Spleen (tissue), 11 donors: ENCODE measurements at regions not wholly inside any gene's neighbourhood (a gene's known extent, or its start where the extent isn't known, plus 50 kb on each side); places are given as distances from the start of the nearest gene placed in this dataset.
"Not testable (repeated sequence)": the region's sequence is repeated elsewhere in the genome, so short reads cannot be mapped to it uniquely, and the experiment has no call there.

Experiments used
- DNase-seq: peaks from one replicate; pipeline ENCODE4 v3.0.0-alpha.2; 2020
- H3K27ac ChIP-seq, 8 donors: fragments of 200-600 bp; sonication (generic) in 7 of 8; 1 replicate in 4 of 8; 2 replicates in 4 of 8; pipeline versions ENCODE4 v1.5.0 to v1.8.0; 2016 to 2021; ENCODE audit warnings: inconsistent platforms in 4 of 8, mild to moderate bottlenecking in 4 of 8, moderate library complexity in 1 of 8
- H3K27me3 ChIP-seq, 7 donors: fragments of 200-600 bp; sonication (generic) in 6 of 7; replicated peaks in 1 of 7; 1 replicate in 4 of 7; 2 replicates in 3 of 7; pipeline versions ENCODE4 v1.5.0 to v1.8.0; 2016 to 2021; ENCODE audit warnings: inconsistent platforms in 3 of 7, mild to moderate bottlenecking in 1 of 7
- H3K36me3 ChIP-seq, 6 donors: fragments of 200-600 bp; sonication (generic) in 5 of 6; 1 replicate in 4 of 6; 2 replicates in 2 of 6; pipeline versions ENCODE4 v1.5.0 to v1.8.0; 2016 to 2021; ENCODE audit warnings: inconsistent platforms in 2 of 6
- H3K4me1 ChIP-seq, 6 donors: fragments of 200-600 bp; sonication (generic) in 5 of 6; 1 replicate in 3 of 6; 2 replicates in 3 of 6; pipeline versions ENCODE4 v1.5.0 to v1.8.0; 2016 to 2021; ENCODE audit warnings: inconsistent platforms in 3 of 6
- H3K4me3 ChIP-seq, 8 donors: fragments of 200-600 bp; sonication (generic) in 7 of 8; 1 replicate in 4 of 8; 2 replicates in 4 of 8; pipeline versions ENCODE4 v1.5.0 to v1.8.0; 2016 to 2021; ENCODE audit warnings: inconsistent platforms in 4 of 8, mild to moderate bottlenecking in 4 of 8, moderate library complexity in 2 of 8
- H3K9me3 ChIP-seq, 8 donors: fragments of 200-600 bp; sonication (generic) in 7 of 8; 1 replicate in 4 of 8; 2 replicates in 4 of 8; pipeline versions ENCODE4 v1.5.0 to v1.8.0; 2016 to 2021; ENCODE audit warnings: inconsistent platforms in 4 of 8
- POLR2A ChIP-seq, 3 donors: fragments of 450-650 bp; IDR thresholded peaks; one replicate each; pipeline ENCODE4 v1.5.1; 2017; ENCODE audit warnings: antibody characterized with exemption in 3 of 3, mild to moderate bottlenecking in 1 of 3
- POLR2AphosphoS5 ChIP-seq, 3 donors: sonication (generic); formaldehyde crosslinking; IDR thresholded peaks; one replicate each; pipeline ENCODE4 v1.5.1; 2017; ENCODE audit warnings: antibody characterized with exemption in 3 of 3
- WGBS, 5 donors: extraction: QIAGEN DNeasy Blood & Tissue Kit in 3 of 5; methylation state at CpG; one replicate each; pipeline versions ENCODE4 v1.1.5 to v1.1.7; 2013 to 2018; 5-methylcytosine and 5-hydroxymethylcytosine counted together
- intact Hi-C: fragments of 100-400 bp; cut with DNase I; formaldehyde crosslinking; loops from one replicate; pipeline ENCODE4 v1.15.0; 2023; ENCODE audit warnings: low total_unique reads
- TF ChIP-seq, protein P1 (sequence below), 11 experiments: fragments of 200-600 bp in 7 of 11; fragments of 450-650 bp in 4 of 11; sonication (generic) in 4 of 11; IDR thresholded peaks in 8 of 11; conservative IDR thresholded peaks in 3 of 11; 1 replicate in 7 of 11; 2 replicates in 4 of 11; pipeline versions ENCODE4 v1.4.0 to v1.8.0; 2016 to 2021; ENCODE audit warnings: antibody characterized with exemption in 11 of 11, inconsistent platforms in 4 of 11, mild to moderate bottlenecking in 1 of 11
- donor health status: healthy with polysubstance abuse.
- donor health status: DM: no; HTN: no; CAD: no; lungs with moderate emphysema.
- donor health status: DM: no; HTN: no; CAD: no.
- donor health status: Bipolar disorder and iron deficiency.
- donor health status: healthy.
- donor health status: DM: no; HTN: no; CAD: no.
- donor health status: DM: yes; HTN: yes; CAD: no.

DNA sequence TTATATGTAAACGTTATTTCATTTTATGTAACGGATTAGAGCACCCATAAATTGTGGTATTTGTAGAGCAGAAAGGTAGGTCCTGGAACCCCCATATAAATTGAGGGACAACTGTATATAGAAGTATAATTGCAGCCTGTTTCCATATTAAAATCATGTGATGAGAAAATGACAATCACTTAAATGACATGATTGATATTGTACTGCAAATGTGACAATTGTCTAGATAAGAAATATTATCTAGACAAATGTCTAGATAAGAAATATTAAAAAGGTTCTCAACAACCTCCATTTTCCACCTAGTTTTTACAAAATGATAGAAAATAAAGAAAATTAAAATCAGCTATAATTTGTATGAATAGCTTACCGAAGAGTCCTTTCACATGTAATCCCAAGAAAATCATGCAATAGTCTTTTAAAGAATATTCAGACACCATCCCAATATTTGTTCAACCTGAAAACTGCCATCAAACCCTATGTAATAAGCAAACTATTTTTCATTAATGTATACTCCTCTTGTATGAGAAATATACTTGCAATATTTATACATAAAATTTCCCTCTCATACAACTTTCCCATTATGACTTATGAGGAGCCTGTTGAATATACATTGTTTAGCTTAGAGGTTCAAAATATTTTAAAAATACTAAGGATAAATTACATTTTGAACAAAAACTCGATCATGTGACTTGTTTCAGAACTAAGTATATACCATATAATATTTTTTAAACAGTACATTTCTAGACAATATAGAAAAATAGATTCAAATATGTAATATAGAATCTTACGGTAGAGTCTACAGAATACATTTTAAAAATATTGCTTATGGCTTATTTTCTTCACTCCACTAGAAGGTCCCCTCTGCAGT lies 153.2 kb downstream of the CRPPA start:
- 82 to 87% (median 84%) methylated on average over 5 of the region's 5 CpGs for WGBS, 5 donors
- DNase-seq = no peak
- intact Hi-C loops = no loop called here
- H3K27me3 ChIP-seq = no peaks in the 10 kb centered on the region
- no peaks in the 10 kb centered on the region for H3K36me3 ChIP-seq
- H3K4me1 ChIP-seq = no peaks in the 10 kb centered on the region
- H3K4me3 ChIP-seq = no peak overlapping the region
- no peak for TF ChIP-seq POLR2AphosphoS5 (IDR thresholded peaks at IDR 0.05)
- TF ChIP-seq POLR2A (IDR thresholded peaks at IDR 0.05) = no peak
- TF ChIP-seq, protein P1, sequence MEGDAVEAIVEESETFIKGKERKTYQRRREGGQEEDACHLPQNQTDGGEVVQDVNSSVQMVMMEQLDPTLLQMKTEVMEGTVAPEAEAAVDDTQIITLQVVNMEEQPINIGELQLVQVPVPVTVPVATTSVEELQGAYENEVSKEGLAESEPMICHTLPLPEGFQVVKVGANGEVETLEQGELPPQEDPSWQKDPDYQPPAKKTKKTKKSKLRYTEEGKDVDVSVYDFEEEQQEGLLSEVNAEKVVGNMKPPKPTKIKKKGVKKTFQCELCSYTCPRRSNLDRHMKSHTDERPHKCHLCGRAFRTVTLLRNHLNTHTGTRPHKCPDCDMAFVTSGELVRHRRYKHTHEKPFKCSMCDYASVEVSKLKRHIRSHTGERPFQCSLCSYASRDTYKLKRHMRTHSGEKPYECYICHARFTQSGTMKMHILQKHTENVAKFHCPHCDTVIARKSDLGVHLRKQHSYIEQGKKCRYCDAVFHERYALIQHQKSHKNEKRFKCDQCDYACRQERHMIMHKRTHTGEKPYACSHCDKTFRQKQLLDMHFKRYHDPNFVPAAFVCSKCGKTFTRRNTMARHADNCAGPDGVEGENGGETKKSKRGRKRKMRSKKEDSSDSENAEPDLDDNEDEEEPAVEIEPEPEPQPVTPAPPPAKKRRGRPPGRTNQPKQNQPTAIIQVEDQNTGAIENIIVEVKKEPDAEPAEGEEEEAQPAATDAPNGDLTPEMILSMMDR (IDR thresholded peaks at IDR 0.05 in 8 of 11, conservative IDR thresholded peaks at IDR 0.05 in 3 of 11) = no peak
- no peaks in the 10 kb centered on the region for H3K9me3 ChIP-seq
- no peak overlapping the region for H3K27ac ChIP-seq

DNA sequence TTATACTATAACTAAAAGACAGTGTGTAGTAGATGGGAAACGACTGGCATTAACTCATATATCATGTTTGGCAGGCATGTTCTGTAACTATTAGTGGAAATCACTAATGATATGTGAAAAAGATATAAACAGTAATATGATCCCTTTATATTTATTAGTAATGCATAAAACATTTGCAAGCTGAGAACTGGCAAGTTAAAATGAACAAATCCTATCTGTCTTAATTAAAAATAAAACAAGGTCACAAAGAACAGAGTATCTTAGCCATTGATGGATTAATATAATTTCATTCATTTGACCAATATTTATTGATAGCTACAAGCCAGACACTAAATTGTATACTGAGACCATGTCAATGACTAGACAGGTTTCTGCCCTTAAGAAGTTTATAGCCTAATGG lies 154.5 kb downstream of the CRPPA start:
- Histone ChIP-seq H3K36me3 (no peaks in the 10 kb centered on the region), H3K27ac (no peak overlapping the region), H3K27me3 (no peaks in the 10 kb centered on the region), H3K9me3 (no peaks in the 10 kb centered on the region), H3K4me1 (no peaks in the 10 kb centered on the region), H3K4me3 (no peak overlapping the region)
- TF ChIP-seq POLR2AphosphoS5 (IDR thresholded peaks at IDR 0.05) (no peak), POLR2A (IDR thresholded peaks at IDR 0.05) (no peak)
- TF ChIP-seq, protein P1 (IDR thresholded peaks at IDR 0.05 in 8 of 11, conservative IDR thresholded peaks at IDR 0.05 in 3 of 11) = no peak
- WGBS, 5 donors = 70 to 82% (median 73%) methylated on average over 1 of the region's 1 CpG
- no peak for DNase-seq
- intact Hi-C loops = no loop called here

DNA sequence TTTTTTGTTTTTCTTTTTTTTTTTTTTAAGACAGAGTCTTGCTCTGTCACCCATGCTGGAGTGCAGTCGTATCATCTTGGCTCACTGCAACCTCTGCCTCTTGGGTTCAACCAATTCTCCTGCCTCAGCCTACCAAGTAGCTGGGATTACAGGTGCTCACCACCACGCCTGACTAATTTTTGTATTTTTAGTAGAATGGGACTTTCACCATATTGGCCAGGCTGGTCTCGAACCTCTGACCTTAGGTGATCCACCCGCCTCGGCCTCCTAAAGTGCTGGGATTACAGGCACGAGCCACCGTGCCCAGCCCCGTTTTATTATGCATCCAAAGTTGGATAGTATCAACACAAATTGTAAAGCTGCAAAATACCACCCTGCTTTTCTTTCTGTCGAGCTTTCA lies 154.9 kb downstream of the CRPPA start:
- intact Hi-C loops, H3K4me3 ChIP-seq, H3K36me3 ChIP-seq, H3K9me3 ChIP-seq, H3K4me1 ChIP-seq, DNase-seq, H3K27ac ChIP-seq, H3K27me3 ChIP-seq: not testable (repeated sequence)
- WGBS, 5 donors = 77 to 89% (median 81%) methylated on average over 9 of the region's 9 CpGs

DNA sequence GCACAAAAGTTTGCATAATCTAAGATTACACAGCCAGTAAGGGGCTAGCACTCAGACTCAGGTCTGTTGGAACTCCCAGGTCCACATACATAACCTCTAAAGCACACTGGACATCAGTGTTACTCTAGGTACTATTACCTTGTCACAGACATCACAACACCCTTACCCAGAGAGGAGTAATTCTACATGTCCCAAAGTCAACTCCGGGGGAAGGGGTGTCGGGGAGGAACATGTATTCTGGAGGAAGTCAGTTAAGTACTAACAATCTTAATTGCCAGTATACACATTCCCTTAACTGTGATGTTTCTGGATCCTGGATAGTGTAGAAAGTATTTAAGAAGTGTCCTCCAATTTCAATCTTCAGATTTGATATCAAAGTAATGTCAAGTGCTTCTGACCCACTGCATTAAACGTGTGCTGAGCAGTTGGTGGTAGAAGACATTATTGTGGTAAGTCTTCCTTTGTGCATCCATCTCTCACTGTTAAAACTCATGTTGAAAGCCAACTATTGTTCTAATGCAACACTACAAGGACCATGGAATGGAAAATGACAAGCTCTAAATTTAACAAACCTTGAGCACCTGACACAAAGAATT lies 155.4 kb downstream of the CRPPA start:
- no peaks in the 10 kb centered on the region for H3K4me1 ChIP-seq
- DNase-seq = no peak
- H3K9me3 ChIP-seq = no peaks in the 10 kb centered on the region
- TF ChIP-seq, protein P1 (IDR thresholded peaks at IDR 0.05 in 8 of 11, conservative IDR thresholded peaks at IDR 0.05 in 3 of 11) = no peak
- TF ChIP-seq POLR2A (IDR thresholded peaks at IDR 0.05) = no peak
- no peak for TF ChIP-seq POLR2AphosphoS5 (IDR thresholded peaks at IDR 0.05)
- intact Hi-C loops = no loop called here
- no peaks in the 10 kb centered on the region for H3K36me3 ChIP-seq
- WGBS, 5 donors = 78 to 89% (median 87%) methylated on average over 3 of the region's 3 CpGs
- no peak overlapping the region for H3K4me3 ChIP-seq
- H3K27ac ChIP-seq = no peak overlapping the region
- H3K27me3 ChIP-seq = no peaks in the 10 kb centered on the region
